CD4-positive, CD25-positive, alpha-beta regulatory T cell (primary cell): ENCODE measurements at regions not wholly inside any gene's neighbourhood (a gene's known extent, or its start where the extent isn't known, plus 50 kb on each side); places are given as distances from the start of the nearest gene placed in this dataset.
"Not testable (repeated sequence)": the region's sequence is repeated elsewhere in the genome, so short reads cannot be mapped to it uniquely, and the experiment has no call there.

Experiments used
- ATAC-seq, 2 donors: fragments of 150-1000 bp; cut with Tn5 transposase; one replicate each; pipeline ENCODE4 v1.10.0; 2021; ENCODE audit warnings: low read depth in 2 of 2, moderate number of reproducible peaks in 2 of 2, moderate library complexity in 1 of 2
- DNase-seq, 3 donors: peaks; one replicate each; pipeline versions ENCODE4 v3.0.0 to v3.0.0-alpha.2; 2012 to 2022; ENCODE audit warnings: mixed read lengths in 1 of 3
- H3K27ac ChIP-seq: one replicate; pipeline ENCODE4 v1.7.0; 2013; ENCODE audit warnings: mild to moderate bottlenecking, low read length; ENCODE audit not compliant: insufficient read depth, poor library complexity, severe bottlenecking
- H3K27me3 ChIP-seq: one replicate; pipeline ENCODE4 v1.7.0; 2013; ENCODE audit warnings: low read length; ENCODE audit not compliant: control insufficient read depth, insufficient read depth
- H3K36me3 ChIP-seq: one replicate; pipeline ENCODE4 v1.7.0; 2013; ENCODE audit warnings: mild to moderate bottlenecking, low read length, moderate library complexity; ENCODE audit not compliant: control insufficient read depth, insufficient read depth
- H3K4me1 ChIP-seq: 2 replicates; pipeline ENCODE4 v1.7.0; 2013; ENCODE audit warnings: mild to moderate bottlenecking, low read length; ENCODE audit not compliant: insufficient read depth, control insufficient read depth, poor library complexity, severe bottlenecking
- H3K4me3 ChIP-seq: one replicate; pipeline ENCODE4 v1.7.0; 2013; ENCODE audit warnings: low read depth, mild to moderate bottlenecking, low read length, moderate library complexity
- H3K9me3 ChIP-seq, 2 experiments: 1 replicate in 1 of 2; 2 replicates in 1 of 2; pipeline ENCODE4 v1.7.0; 2013; ENCODE audit warnings: low read length in 2 of 2, mild to moderate bottlenecking in 1 of 2, moderate library complexity in 1 of 2; ENCODE audit not compliant: control insufficient read depth in 2 of 2
- H3K27ac Mint-ChIP-seq, 3 donors: one replicate each; pipeline ENCODE4 v1.8.0; 2020 to 2022; ENCODE audit warnings: mild to moderate bottlenecking in 3 of 3, mixed read lengths in 3 of 3, moderate library complexity in 2 of 3
- H3K27me3 Mint-ChIP-seq: one replicate; pipeline ENCODE4 v1.8.0; 2022; ENCODE audit warnings: mild to moderate bottlenecking, mixed read lengths
- H3K36me3 Mint-ChIP-seq: one replicate; pipeline ENCODE4 v1.8.0; 2020; ENCODE audit warnings: mixed read lengths
- H3K4me1 Mint-ChIP-seq, 4 donors: one replicate each; pipeline ENCODE4 v1.8.0; 2020 to 2022; ENCODE audit warnings: mixed read lengths in 4 of 4, mild to moderate bottlenecking in 1 of 4
- H3K4me3 Mint-ChIP-seq, 4 donors: one replicate each; pipeline ENCODE4 v1.8.0; 2020 to 2022; ENCODE audit warnings: mild to moderate bottlenecking in 4 of 4, mixed read lengths in 4 of 4, moderate library complexity in 3 of 4
- H3K9me3 Mint-ChIP-seq, 7 donors: one replicate each; pipeline ENCODE4 v1.8.0; 2020 to 2022; ENCODE audit warnings: mixed read lengths in 7 of 7, mild to moderate bottlenecking in 3 of 7, moderate library complexity in 2 of 7

DNA sequence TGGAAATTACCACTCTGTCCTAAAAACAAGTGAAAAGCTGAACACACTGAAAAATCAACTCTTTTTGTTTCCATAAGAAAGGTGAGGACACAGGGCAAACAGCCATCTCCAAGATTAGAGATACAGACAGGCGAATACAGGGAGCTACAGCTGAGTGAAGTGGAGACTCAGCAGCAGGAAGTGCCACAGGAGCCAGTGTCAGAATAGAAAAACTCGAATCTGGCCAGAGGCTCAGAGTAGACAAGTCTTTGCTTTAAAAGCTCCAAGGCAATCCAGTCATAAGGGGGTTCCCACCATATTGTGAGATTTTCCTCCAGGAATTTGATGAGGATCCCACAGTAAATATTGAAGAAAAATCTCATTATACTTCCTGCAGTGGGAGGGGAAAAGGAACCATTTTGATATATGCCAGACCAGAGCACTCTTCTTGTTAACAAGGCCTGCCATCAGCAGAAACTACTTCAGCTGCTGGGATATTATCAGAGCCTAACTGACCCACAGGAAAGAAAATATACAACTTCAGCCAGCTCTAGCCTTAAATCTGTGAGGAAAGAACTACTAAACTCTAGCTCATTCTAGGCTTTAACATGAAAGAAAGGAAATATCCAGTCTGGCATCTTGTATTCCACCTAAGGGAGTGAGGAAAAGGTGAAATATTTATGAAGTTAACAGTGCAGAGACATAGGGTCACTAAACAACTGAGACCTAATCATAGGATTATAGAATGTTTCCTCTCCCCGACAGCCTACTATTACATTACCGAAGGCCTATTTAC, 256.2 kb upstream of the OLFM3 start:
- Mint-ChIP-seq H3K27ac (no peak overlapping the region), H3K4me3 (no peak overlapping the region), H3K9me3 (peaks cover 0 to 12% (median 1%) of the 10 kb centered on the region in 7 donors), H3K4me1 (no peaks in the 10 kb centered on the region), H3K36me3 (no peaks in the 10 kb centered on the region), H3K27me3 (no peaks in the 10 kb centered on the region)
- no peak overlapping the region for H3K4me3 ChIP-seq
- DNase-seq (no peak), ATAC-seq (no peak)
- H3K4me1 ChIP-seq, result no peaks in the 10 kb centered on the region
- H3K36me3 ChIP-seq, result no peaks in the 10 kb centered on the region
- H3K27me3 ChIP-seq, result no peaks in the 10 kb centered on the region
- H3K9me3 ChIP-seq, result no peaks in the 10 kb centered on the region
- no peak overlapping the region for H3K27ac ChIP-seq

- Histone ChIP-seq H3K4me1 (no peaks in the 10 kb centered on the region), H3K27me3 (no peaks in the 10 kb centered on the region), H3K9me3 (no peaks in the 10 kb centered on the region), H3K4me3 (no peak overlapping the region), H3K27ac (no peak overlapping the region), H3K36me3 (no peaks in the 10 kb centered on the region)
- no peaks in the 10 kb centered on the region for H3K4me1 Mint-ChIP-seq
- peaks cover 0 to 6% (median 2%) of the 10 kb centered on the region in 7 donors for H3K9me3 Mint-ChIP-seq
- no peaks in the 10 kb centered on the region for H3K27me3 Mint-ChIP-seq
- H3K36me3 Mint-ChIP-seq, result no peaks in the 10 kb centered on the region
- H3K27ac Mint-ChIP-seq, result no peak overlapping the region
- DNase-seq (no peak), ATAC-seq (no peak)
- no peak overlapping the region for H3K4me3 Mint-ChIP-seq
Observed at GRCh38 chr1:102241431-102242338, 245.0 kb upstream of the OLFM3 start.

GRCh38 chr1:102239247-102239646, 242.5 kb upstream of the OLFM3 start:
- Histone ChIP-seq H3K4me1 (no peaks in the 10 kb centered on the region), H3K9me3 (no peaks in the 10 kb centered on the region), H3K27me3 (no peaks in the 10 kb centered on the region), H3K27ac (no peak overlapping the region), H3K4me3 (no peak overlapping the region), H3K36me3 (no peaks in the 10 kb centered on the region)
- Mint-ChIP-seq H3K4me1 (no peaks in the 10 kb centered on the region), H3K9me3 (peaks cover 0 to 7% (median 4%) of the 10 kb centered on the region in 7 donors), H3K36me3 (no peaks in the 10 kb centered on the region), H3K27me3 (no peaks in the 10 kb centered on the region), H3K4me3 (no peak overlapping the region), H3K27ac (no peak overlapping the region)
- ATAC-seq, result no peak
- DNase-seq, result no peak

GRCh38 chr1:102234753-102235359, 238.1 kb upstream of the OLFM3 start:
- H3K9me3 Mint-ChIP-seq, result peaks cover 1 to 9% (median 8%) of the 10 kb centered on the region in 7 donors
- Histone ChIP-seq H3K9me3 (no peaks in the 10 kb centered on the region), H3K36me3 (no peaks in the 10 kb centered on the region), H3K4me1 (no peaks in the 10 kb centered on the region), H3K27ac (no peak overlapping the region), H3K4me3 (no peak overlapping the region), H3K27me3 (no peaks in the 10 kb centered on the region)
- no peak overlapping the region for H3K27ac Mint-ChIP-seq
- ATAC-seq (no peak), DNase-seq (no peak)
- no peaks in the 10 kb centered on the region for H3K4me1 Mint-ChIP-seq
- no peak overlapping the region for H3K4me3 Mint-ChIP-seq
- H3K36me3 Mint-ChIP-seq, result no peaks in the 10 kb centered on the region
- no peaks in the 10 kb centered on the region for H3K27me3 Mint-ChIP-seq

- Mint-ChIP-seq H3K36me3 (no peaks in the 10 kb centered on the region), H3K4me1 (no peaks in the 10 kb centered on the region), H3K4me3 (no peak overlapping the region), H3K9me3 (peaks cover 0 to 7% (median 3%) of the 10 kb centered on the region in 7 donors), H3K27me3 (no peaks in the 10 kb centered on the region), H3K27ac (no peak overlapping the region)
- Histone ChIP-seq H3K9me3 (no peaks in the 10 kb centered on the region), H3K36me3 (no peaks in the 10 kb centered on the region), H3K4me3 (no peak overlapping the region), H3K27me3 (no peaks in the 10 kb centered on the region), H3K4me1 (no peaks in the 10 kb centered on the region), H3K27ac (no peak overlapping the region)
- no peak for DNase-seq
- ATAC-seq, result no peak
Observed at GRCh38 chr1:102219463-102219862, 222.7 kb upstream of the OLFM3 start.

DNA sequence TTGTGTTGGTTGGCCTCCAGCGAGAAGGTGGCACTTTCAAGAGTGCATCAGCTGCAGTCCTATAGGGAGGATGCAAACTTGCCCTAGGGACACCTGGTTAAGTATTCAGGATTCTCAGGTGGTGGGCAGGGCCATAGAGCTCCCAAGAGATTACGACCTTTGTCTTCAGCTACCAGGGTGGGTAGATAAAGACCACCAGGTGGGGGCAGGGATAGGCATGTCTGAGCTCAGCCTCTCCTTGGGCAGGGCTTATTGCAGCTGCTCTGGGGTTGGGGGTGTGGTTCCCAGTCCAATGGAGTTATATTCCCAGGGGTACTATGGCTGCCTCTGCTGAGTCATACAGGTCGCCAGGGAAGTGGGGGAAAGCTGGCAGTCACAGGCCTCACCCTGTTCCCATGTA, 214.2 kb upstream of the OLFM3 start:
- H3K4me1 Mint-ChIP-seq, H3K27ac ChIP-seq, H3K27me3 Mint-ChIP-seq, H3K36me3 Mint-ChIP-seq, H3K4me1 ChIP-seq, H3K4me3 ChIP-seq, H3K4me3 Mint-ChIP-seq, H3K27me3 ChIP-seq, H3K27ac Mint-ChIP-seq, H3K36me3 ChIP-seq, H3K9me3 ChIP-seq, ATAC-seq, DNase-seq: not testable (repeated sequence)
- H3K9me3 Mint-ChIP-seq, result peaks cover 2 to 12% (median 3%) of the 10 kb centered on the region in 7 donors

DNA sequence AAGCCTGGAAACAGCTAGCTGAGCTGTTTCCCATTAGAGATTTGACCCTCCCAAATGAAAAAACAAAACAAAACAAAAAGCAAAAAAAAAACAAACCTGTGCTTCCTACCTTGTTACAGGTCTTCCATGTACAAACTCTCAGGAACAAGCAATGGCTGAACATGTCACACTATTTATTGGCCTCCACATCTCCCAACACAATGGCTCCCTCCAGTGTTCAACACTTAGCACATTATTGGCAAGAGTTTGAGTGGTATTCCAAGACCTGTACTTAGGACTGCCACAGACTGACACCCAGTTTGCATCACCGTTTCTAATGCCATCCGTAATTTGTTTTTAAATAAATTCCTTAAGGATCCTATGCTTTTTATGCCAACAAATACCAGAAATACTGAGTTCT, 195.0 kb upstream of the OLFM3 start:
- Mint-ChIP-seq H3K4me1 (no peaks in the 10 kb centered on the region), H3K9me3 (peaks cover 0 to 3% (median 0%) of the 10 kb centered on the region in 7 donors), H3K36me3 (no peaks in the 10 kb centered on the region), H3K27me3 (no peaks in the 10 kb centered on the region), H3K4me3 (no peak overlapping the region), H3K27ac (no peak overlapping the region)
- no peaks in the 10 kb centered on the region for H3K9me3 ChIP-seq
- no peak overlapping the region for H3K4me3 ChIP-seq
- no peaks in the 10 kb centered on the region for H3K36me3 ChIP-seq
- ATAC-seq (no peak), DNase-seq (peak in 1 of 3 donors; percentile 8)
- no peaks in the 10 kb centered on the region for H3K27me3 ChIP-seq
- H3K4me1 ChIP-seq, result no peaks in the 10 kb centered on the region
- H3K27ac ChIP-seq, result no peak overlapping the region
